Mammary epithelial cell (primary cell): ENCODE measurements at regions not wholly inside any gene's neighbourhood (a gene's known extent, or its start where the extent isn't known, plus 50 kb on each side); places are given as distances from the start of the nearest gene placed in this dataset.

Experiments used
- CTCF ChIP-seq, 2 donors: IDR thresholded peaks in 1 of 2; conservative IDR thresholded peaks in 1 of 2; 2 replicates each; pipeline ENCODE4 v1.5.1; 2011 to 2012; ENCODE audit warnings: inconsistent platforms in 2 of 2, low read length in 2 of 2, mild to moderate bottlenecking in 2 of 2, control low read depth in 1 of 2, low read depth in 1 of 2; ENCODE audit not compliant: insufficient read depth in 1 of 2; ENCODE audit errors: extremely low read depth in 1 of 2
- EZH2 ChIP-seq: IDR thresholded peaks from 2 replicates; pipeline ENCODE4 v1.6.1; 2012; ENCODE audit warnings: low read length, inconsistent platforms, borderline replicate concordance

DNA sequence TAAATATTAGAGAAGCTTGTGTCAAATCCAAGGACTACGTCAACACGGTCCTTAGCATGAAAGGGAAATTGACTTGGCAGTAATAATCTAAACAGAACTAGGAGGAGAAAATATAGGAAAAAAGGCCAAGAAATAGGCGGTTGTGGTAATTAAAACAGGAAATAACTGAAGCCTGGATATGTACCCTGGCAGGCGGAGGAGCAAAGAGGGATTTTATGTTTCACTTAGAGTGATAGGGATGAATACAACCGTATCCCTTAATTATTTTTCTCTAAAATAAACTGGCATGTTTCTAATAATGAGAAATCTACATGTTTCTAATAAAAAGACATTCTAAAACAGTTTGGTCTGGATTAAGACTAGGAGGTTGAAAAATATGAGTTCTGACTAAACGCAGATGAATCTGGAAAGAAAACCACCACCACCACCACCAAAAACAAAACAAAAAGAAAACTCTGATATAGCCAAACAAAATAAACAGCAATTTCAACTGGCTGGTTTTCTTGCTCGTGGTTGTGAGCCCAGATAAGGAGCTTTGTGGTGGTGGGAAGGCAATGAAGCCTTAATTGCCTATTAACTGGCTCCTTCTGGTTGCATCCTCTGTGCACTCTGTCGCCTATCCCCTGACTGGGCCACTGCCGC is 334.2 kb upstream of the SNX7 start:
- TF ChIP-seq CTCF (conservative IDR thresholded peaks at IDR 0.05 in 1 of 2, IDR thresholded peaks at IDR 0.05 in 1 of 2; ENCODE audit: extremely low read depth in 1 of 2, insufficient read depth in 1 of 2, low read depth in 1 of 2, low read length in 2 of 2) (no peak), EZH2 (no peak)
